Endothelial cell of umbilical vein (primary cell): ENCODE measurements at regions not wholly inside any gene's neighbourhood (a gene's known extent, or its start where the extent isn't known, plus 50 kb on each side); places are given as distances from the start of the nearest gene placed in this dataset.

Experiments used
- BruUV-seq: library from RNA; stranded (reverse); fragments of 400-500 nt; replicated peaks from 2 replicates; lab custom pipeline; 2021; lab: Mats Ljungman, UMichigan
- CTCF ChIA-PET: fragments of 300-600, 350-600 bp; sonication (Branson Sonifier 250); formaldehyde crosslinking; loops from one replicate; lab custom pipeline; 2021; ENCODE audit warnings: antibody characterized with exemption, inconsistent platforms; lab: Charles Lee
- POLR2A ChIA-PET: fragments of 300-600, 350-600 bp; sonication (Branson Sonifier 250); formaldehyde crosslinking; loops from one replicate; lab custom pipeline; 2021; ENCODE audit warnings: antibody characterized with exemption, inconsistent platforms; lab: Charles Lee
- DNase-seq: peaks from one replicate; pipeline ENCODE4 v3.0.0-alpha.2; 2011; ENCODE audit warnings: low read depth, low spot score
- FAIRE-seq: peaks from 2 replicates; lab custom pipeline; 2011; peaks lifted over from hg19 to GRCh38; lab: Jason Lieb, UNC
- H2AFZ ChIP-seq: 2 replicates; pipeline ENCODE4 v1.6.0; 2012; ENCODE audit warnings: low read depth, low read length, control low read depth, inconsistent platforms
- H3K27ac ChIP-seq: 2 replicates; pipeline ENCODE4 v1.5.1; 2011; ENCODE audit warnings: low read depth, mild to moderate bottlenecking, control low read depth, low read length, moderate library complexity; ENCODE audit not compliant: insufficient read depth
- H3K27me3 ChIP-seq, 2 experiments: 2 replicates each; pipeline versions ENCODE4 v1.6.0 to v1.6.1; 2011; ENCODE audit warnings: low read length in 2 of 2, mixed read lengths in 1 of 2; ENCODE audit not compliant: control insufficient read depth in 2 of 2, insufficient read depth in 2 of 2
- H3K36me3 ChIP-seq, 2 experiments: 2 replicates in 1 of 2; 3 replicates in 1 of 2; pipeline ENCODE4 v1.5.1; 2011; ENCODE audit warnings: low read length in 2 of 2, mild to moderate bottlenecking in 1 of 2, moderate library complexity in 1 of 2; ENCODE audit not compliant: control insufficient read depth in 2 of 2, insufficient read depth in 2 of 2; ENCODE audit errors: extremely low read depth in 1 of 2
- H3K4me1 ChIP-seq: 3 replicates; pipeline ENCODE4 v1.5.1; 2011; ENCODE audit warnings: mild to moderate bottlenecking, low read length; ENCODE audit not compliant: control insufficient read depth, insufficient read depth; ENCODE audit errors: extremely low read depth
- H3K4me2 ChIP-seq: 2 replicates; pipeline ENCODE4 v1.6.1; 2011; ENCODE audit warnings: low read length, control low read depth, mixed read lengths; ENCODE audit not compliant: insufficient read depth
- H3K4me3 ChIP-seq, 3 experiments: fragments of 200-600 bp in 1 of 3; sonication (generic), shearing (Covaris generic) in 1 of 3; replicated peaks in 1 of 3; 2 replicates each; pipeline ENCODE4 v1.5.1; 2011 to 2016; ENCODE audit warnings: control low read depth in 3 of 3, low read length in 3 of 3, mild to moderate bottlenecking in 2 of 3, inconsistent platforms in 1 of 3, low read depth in 1 of 3, moderate library complexity in 1 of 3; ENCODE audit not compliant: insufficient read depth in 1 of 3
- H3K79me2 ChIP-seq: 2 replicates; pipeline ENCODE4 v1.6.0; 2012; ENCODE audit warnings: low read length, inconsistent platforms; ENCODE audit not compliant: control insufficient read depth, insufficient read depth
- H3K9ac ChIP-seq: replicated peaks from 2 replicates; pipeline ENCODE3; 2011; ENCODE audit warnings: low read length, control low read depth; ENCODE audit not compliant: insufficient read depth; ENCODE audit errors: extremely low read depth
- H3K9me1 ChIP-seq: replicated peaks from 3 replicates; pipeline ENCODE4 v1.6.0; 2011; ENCODE audit warnings: mild to moderate bottlenecking, low read length; ENCODE audit not compliant: control insufficient read depth, insufficient read depth; ENCODE audit errors: extremely low read depth
- H3K9me3 ChIP-seq: replicated peaks from 2 replicates; pipeline ENCODE4 v1.5.1; 2012; ENCODE audit warnings: low read length, inconsistent platforms; ENCODE audit not compliant: control insufficient read depth, insufficient read depth
- H4K20me1 ChIP-seq: replicated peaks from 2 replicates; pipeline ENCODE3; 2011; ENCODE audit warnings: mild to moderate bottlenecking, low read length; ENCODE audit not compliant: control insufficient read depth, insufficient read depth; ENCODE audit errors: extremely low read depth
- CTCF ChIP-seq, 2 donors: IDR thresholded peaks; 1 replicate in 1 of 2; 2 replicates in 1 of 2; pipeline ENCODE4 v1.5.1; 2011; ENCODE audit warnings: low read length in 2 of 2, mild to moderate bottlenecking in 2 of 2, moderate library complexity in 2 of 2, control low read depth in 1 of 2, inconsistent platforms in 1 of 2, low read depth in 1 of 2; ENCODE audit not compliant: insufficient read depth in 1 of 2; ENCODE audit errors: extremely low read depth in 1 of 2
- EZH2 ChIP-seq: IDR thresholded peaks from 2 replicates; pipeline ENCODE4 v1.6.1; 2012; ENCODE audit warnings: borderline replicate concordance, low read depth, mild to moderate bottlenecking, moderate library complexity, low read length, inconsistent platforms; ENCODE audit not compliant: severe bottlenecking
- FOS ChIP-seq: IDR thresholded peaks from 2 replicates; pipeline ENCODE4 v1.6.1; 2011; ENCODE audit warnings: mild to moderate bottlenecking, low read length, moderate library complexity, borderline replicate concordance; ENCODE audit not compliant: insufficient read depth
- GATA2 ChIP-seq: IDR thresholded peaks from 2 replicates; pipeline ENCODE4 v1.7.0; 2011; ENCODE audit warnings: low read depth, mild to moderate bottlenecking, moderate library complexity, mixed read lengths, low read length; ENCODE audit not compliant: insufficient read length, insufficient read depth
- JUN ChIP-seq: IDR thresholded peaks from 2 replicates; pipeline ENCODE4 v1.6.1; 2011; ENCODE audit warnings: borderline replicate concordance, low read depth; ENCODE audit not compliant: insufficient read length, insufficient read depth
- MAX ChIP-seq: IDR thresholded peaks from 2 replicates; pipeline ENCODE4 v1.6.1; 2011; ENCODE audit not compliant: insufficient read depth, insufficient read length
- MYC ChIP-seq: IDR thresholded peaks from one replicate; pipeline ENCODE4 v1.6.1; 2011; ENCODE audit warnings: mild to moderate bottlenecking, low read depth, low read length
- POLR2A ChIP-seq: IDR thresholded peaks from 2 replicates; pipeline ENCODE4 v1.6.1; 2012; ENCODE audit warnings: low read depth, mild to moderate bottlenecking, control low read depth, low read length
- POLR2AphosphoS5 ChIP-seq: IDR thresholded peaks from 2 replicates; pipeline ENCODE4 v1.6.1; 2012; ENCODE audit warnings: low read depth, mild to moderate bottlenecking, control low read depth, low read length, moderate library complexity; ENCODE audit not compliant: insufficient read depth
- dilution Hi-C: fragments of 300-500 bp; cut with MboI; formaldehyde crosslinking; loops from one replicate; pipeline ENCODE4 v1.15.0; 2019; ENCODE audit warnings: low sequenced_read_pairs; ENCODE audit not compliant: extremely low pct_ligation_motif_present
- intact Hi-C: fragments of 100-400 bp; cut with micrococcal nuclease; formaldehyde crosslinking; loops from one replicate; pipeline ENCODE4 v1.10.0; 2022

- Histone ChIP-seq H3K9ac (no peak overlapping the region), H3K4me2 (no peak overlapping the region), H3K9me3 (no peaks in the 10 kb centered on the region), H3K4me1 (peaks cover 16% of the 10 kb centered on the region), H4K20me1 (no peaks in the 10 kb centered on the region), H3K27ac (no peak overlapping the region), H3K36me3 (no peaks in the 10 kb centered on the region), H3K27me3 (no peaks in the 10 kb centered on the region), H2AFZ (no peak overlapping the region), H3K79me2 (no peaks in the 10 kb centered on the region), H3K4me3 (no peak overlapping the region), H3K9me1 (no peaks in the 10 kb centered on the region)
- FAIRE-seq, result no peak
- no peak for TF ChIP-seq MAX
- TF ChIP-seq GATA2, result no peak
- no peak for TF ChIP-seq JUN
- no peak for TF ChIP-seq CTCF (IDR thresholded peaks at IDR 0.05; ENCODE audit: extremely low read depth in 1 of 2, insufficient read depth in 1 of 2, low read depth in 1 of 2, low read length in 2 of 2)
- TF ChIP-seq EZH2, result no peak
- no peak for TF ChIP-seq FOS
- TF ChIP-seq POLR2AphosphoS5, result no peak
- no peak for TF ChIP-seq POLR2A
- TF ChIP-seq MYC, result no peak
- CTCF ChIA-PET, result interaction anchor here (0.8 to 2.1 kb wide), 2 partner anchors 10 to 280 kb away, joined by 3 to 6 read pairs; no protein-coding TSS in a partner anchor
- POLR2A ChIA-PET, result no interaction called here
- no peak for DNase-seq
- dilution Hi-C loops (no loop called here), intact Hi-C loops (loop anchor here (2.0 to 10.0 kb wide), 2 partner anchors 233 to 1765 kb away; partner anchors contain the start of gene PCDH17)
- BruUV-seq, result no TSS peak
These were observed 764.2 kb downstream of the DIAPH3 start for GRCh38 chr13:59399513-59399912.
